Psoas muscle (tissue), 7 donors: ENCODE measurements at regions not wholly inside any gene's neighbourhood (a gene's known extent, or its start where the extent isn't known, plus 50 kb on each side); places are given as distances from the start of the nearest gene placed in this dataset.

Experiments
- ATAC-seq, 4 donors: fragments of 200-7000 bp; cut with Tn5 transposase; one replicate each; pipeline ENCODE4 v1.9.1; 2020; ENCODE audit warnings: moderate library complexity in 3 of 4, mild to moderate bottlenecking in 2 of 4
- DNase-seq, 2 donors: peaks; one replicate each; pipeline ENCODE4 v3.0.0-alpha.2; 2020
- H3K27ac ChIP-seq: fragments of 200-600 bp; one replicate; pipeline ENCODE4 v1.8.0; 2022
- H3K27me3 ChIP-seq, 3 donors: fragments of 200-600 bp in 1 of 3; one replicate each; pipeline versions ENCODE4 v1.6.1 to v1.8.0; 2013 to 2022; ENCODE audit warnings: low read length in 2 of 3, mild to moderate bottlenecking in 2 of 3, moderate library complexity in 1 of 3; ENCODE audit not compliant: insufficient read depth in 3 of 3
- H3K36me3 ChIP-seq, 2 donors: fragments of 200-600 bp in 1 of 2; one replicate each; pipeline versions ENCODE4 v1.6.1 to v1.8.0; 2013 to 2022; ENCODE audit warnings: low read depth in 1 of 2, mild to moderate bottlenecking in 1 of 2, moderate library complexity in 1 of 2; ENCODE audit not compliant: insufficient read depth in 1 of 2
- H3K4me1 ChIP-seq: fragments of 200-600 bp; one replicate; pipeline ENCODE4 v1.8.0; 2022
- H3K4me3 ChIP-seq: fragments of 200-600 bp; one replicate; pipeline ENCODE4 v1.8.0; 2022; ENCODE audit warnings: mild to moderate bottlenecking
- H3K9me3 ChIP-seq: fragments of 200-600 bp; one replicate; pipeline ENCODE4 v1.8.0; 2022
- CTCF ChIP-seq: fragments of 200-600 bp; IDR thresholded peaks from one replicate; pipeline ENCODE4 v1.8.0; 2022; ENCODE audit warnings: antibody characterized with exemption
- WGBS, 3 donors: extraction: QIAGEN DNeasy Blood & Tissue Kit; methylation state at CpG; one replicate each; pipeline versions ENCODE4 v1.1.6 to v1.1.7; 2013; 5-methylcytosine and 5-hydroxymethylcytosine counted together
- intact Hi-C, 2 donors: fragments of 100-400 bp; cut with DNase I; formaldehyde crosslinking; loops; one replicate each; pipeline versions ENCODE4 v1.11.0 to v1.14.2; 2022
- donor health status: healthy with polysubstance abuse.
- donor health status: DM: no; HTN: no; CAD: no; lungs with moderate emphysema.
- donor health status: Bipolar disorder and iron deficiency.
- donor health status: healthy.
- donor health status: DM: yes; HTN: yes; CAD: no.
- donor health status: DM: no; HTN: no; CAD: no.
- donor health status: DM: yes; HTN: yes; CAD: no.

- Histone ChIP-seq H3K4me1 (no peaks in the 10 kb centered on the region), H3K9me3 (no peaks in the 10 kb centered on the region), H3K4me3 (no peak overlapping the region), H3K27ac (no peak overlapping the region), H3K36me3 (no peaks in the 10 kb centered on the region), H3K27me3 (peaks cover 0 to 20% (median 3%) of the 10 kb centered on the region in 3 donors)
- intact Hi-C loops, result no loop called here
- 76 to 83% (median 81%) methylated on average over 1 of the region's 1 CpG for WGBS, 3 donors
- DNase-seq, result no peak
- ATAC-seq, result no peak
- no peak for TF ChIP-seq CTCF
Observed at GRCh38 chr13:109673477-109673876, 112.9 kb downstream of the IRS2 start.

- TF ChIP-seq CTCF, result no peak
- Histone ChIP-seq H3K27me3 (peaks cover 0 to 20% (median 3%) of the 10 kb centered on the region in 3 donors), H3K9me3 (no peaks in the 10 kb centered on the region), H3K4me3 (no peak overlapping the region), H3K36me3 (no peaks in the 10 kb centered on the region), H3K27ac (no peak overlapping the region), H3K4me1 (no peaks in the 10 kb centered on the region)
- intact Hi-C loops, result no loop called here
- DNase-seq (no peak), ATAC-seq (no peak)
- WGBS, 3 donors, result 79 to 94% (median 82%) methylated on average over 2 of the region's 2 CpGs
Observed at GRCh38 chr13:109672545-109672944, 113.8 kb downstream of the IRS2 start.

- Histone ChIP-seq H3K36me3 (no peaks in the 10 kb centered on the region), H3K27me3 (peaks cover 0 to 20% (median 3%) of the 10 kb centered on the region in 3 donors), H3K27ac (no peak overlapping the region), H3K9me3 (no peaks in the 10 kb centered on the region), H3K4me3 (no peak overlapping the region), H3K4me1 (no peaks in the 10 kb centered on the region)
- ATAC-seq (no peak), DNase-seq (no peak)
- TF ChIP-seq CTCF, result no peak
- WGBS, 3 donors, result 79 to 89% (median 87%) methylated on average over 4 of the region's 4 CpGs
- intact Hi-C loops, result no loop called here
Observed at GRCh38 chr13:109671919-109672318, 114.5 kb downstream of the IRS2 start.

- no peak for ATAC-seq
- Histone ChIP-seq H3K4me3 (no peak overlapping the region), H3K36me3 (no peaks in the 10 kb centered on the region), H3K9me3 (no peaks in the 10 kb centered on the region), H3K27ac (no peak overlapping the region), H3K4me1 (no peaks in the 10 kb centered on the region), H3K27me3 (peaks cover 0 to 16% (median 0%) of the 10 kb centered on the region in 3 donors)
- WGBS, 3 donors, result 56 to 66% (median 61%) methylated on average over 5 of the region's 5 CpGs
- TF ChIP-seq CTCF, result no peak
- intact Hi-C loops, result no loop called here
- no peak for DNase-seq
Observed at GRCh38 chr13:109670776-109671175, 115.6 kb downstream of the IRS2 start.

GRCh38 chr13:109669956-109670355 is 116.4 kb downstream of the IRS2 start:
- Histone ChIP-seq H3K27ac (no peak overlapping the region), H3K4me3 (no peak overlapping the region), H3K36me3 (no peaks in the 10 kb centered on the region), H3K4me1 (no peaks in the 10 kb centered on the region), H3K27me3 (peaks cover 0 to 13% (median 0%) of the 10 kb centered on the region in 3 donors), H3K9me3 (no peaks in the 10 kb centered on the region)
- no peak for DNase-seq
- intact Hi-C loops, result no loop called here
- WGBS, 3 donors, result 83 to 86% (median 83%) methylated on average over 5 of the region's 5 CpGs
- TF ChIP-seq CTCF, result no peak
- no peak for ATAC-seq
